Loucy (cell line): ENCODE measurements at regions not wholly inside any gene's neighbourhood (a gene's known extent, or its start where the extent isn't known, plus 50 kb on each side); places are given as distances from the start of the nearest gene placed in this dataset.
A peak's percentile ranks its signal among the peaks of the same experiment; 100 is the strongest.

ENCODE experiments used
- H2AFZ ChIP-seq: fragments of 200-600 bp; sonication (generic); 2 replicates; pipeline ENCODE4 v1.6.0; 2016; ENCODE audit warnings: antibody characterized with exemption, mild to moderate bottlenecking, low read length, moderate library complexity
- H3F3A ChIP-seq: fragments of 200-600 bp; 2 replicates; pipeline ENCODE4 v1.6.0; 2016; ENCODE audit warnings: antibody characterized with exemption, low read depth, mild to moderate bottlenecking
- H3K27me3 ChIP-seq: fragments of 200-600 bp; sonication (generic); 2 replicates; pipeline ENCODE4 v1.6.1; 2014; ENCODE audit warnings: low read length, mild to moderate bottlenecking; ENCODE audit not compliant: insufficient read depth, poor library complexity, severe bottlenecking
- H3K36me3 ChIP-seq: fragments of 200-600 bp; sonication (generic); 2 replicates; pipeline ENCODE4 v1.6.1; 2016; ENCODE audit warnings: low read length; ENCODE audit not compliant: insufficient read depth
- H3K4me1 ChIP-seq: fragments of 200-600 bp; sonication (generic); 2 replicates; pipeline ENCODE4 v1.5.1; 2014; ENCODE audit warnings: low read length, mild to moderate bottlenecking; ENCODE audit not compliant: insufficient read depth, poor library complexity, severe bottlenecking
- H3K4me2 ChIP-seq: fragments of 200-600 bp; sonication (generic); 2 replicates; pipeline ENCODE4 v1.6.0; 2014; ENCODE audit warnings: antibody characterized with exemption, low read length, low read depth, mild to moderate bottlenecking; ENCODE audit not compliant: poor library complexity, severe bottlenecking
- H3K4me3 ChIP-seq: fragments of 200-600 bp; sonication (generic); 2 replicates; pipeline ENCODE4 v1.5.1; 2014; ENCODE audit warnings: low read length, mild to moderate bottlenecking, mixed read lengths; ENCODE audit not compliant: poor library complexity, severe bottlenecking
- H3K79me2 ChIP-seq: fragments of 200-600 bp; sonication (generic); 2 replicates; pipeline ENCODE4 v1.6.1; 2014; ENCODE audit warnings: low read length; ENCODE audit not compliant: insufficient read depth
- H3K9ac ChIP-seq: fragments of 200-600 bp; sonication (generic); 2 replicates; pipeline ENCODE4 v1.6.0; 2014; ENCODE audit warnings: mild to moderate bottlenecking, low read depth, low read length, moderate library complexity; ENCODE audit not compliant: poor library complexity, severe bottlenecking
- H3K9me2 ChIP-seq: fragments of 200-600 bp; sonication (generic); replicated peaks from 2 replicates; pipeline ENCODE4 v1.6.1; 2016; ENCODE audit warnings: low read depth, low read length, mixed read lengths
- H3K9me3 ChIP-seq: fragments of 200-600 bp; sonication (generic); 2 replicates; pipeline ENCODE4 v1.6.1; 2014; ENCODE audit warnings: mild to moderate bottlenecking, antibody characterized with exemption, low read length, low read depth; ENCODE audit not compliant: insufficient read depth
- H4K20me1 ChIP-seq: fragments of 200-600 bp; sonication (generic); 2 replicates; pipeline ENCODE4 v1.6.0; 2014; ENCODE audit warnings: antibody characterized with exemption, low read length, mild to moderate bottlenecking; ENCODE audit not compliant: insufficient read depth, poor library complexity, severe bottlenecking
- CTCF ChIP-seq: fragments of 200-600 bp; sonication (generic); conservative IDR thresholded peaks from 2 replicates; pipeline ENCODE4 v1.5.1; 2014; ENCODE audit warnings: mild to moderate bottlenecking, antibody characterized with exemption, low read length
- EZH2phosphoT487 ChIP-seq: fragments of 200-600 bp; IDR thresholded peaks from 2 replicates; pipeline ENCODE4 v1.6.1; 2018; ENCODE audit warnings: antibody characterized with exemption, mild to moderate bottlenecking, moderate library complexity, borderline replicate concordance

- Histone ChIP-seq H3F3A (no peaks in the 10 kb centered on the region), H3K27me3 (no peaks in the 10 kb centered on the region), H3K79me2 (no peaks in the 10 kb centered on the region), H2AFZ (no peak overlapping the region), H3K4me1 (no peaks in the 10 kb centered on the region), H3K36me3 (no peaks in the 10 kb centered on the region), H4K20me1 (no peaks in the 10 kb centered on the region), H3K4me2 (no peak overlapping the region), H3K9me3 (no peaks in the 10 kb centered on the region), H3K9me2 (no peaks in the 10 kb centered on the region), H3K9ac (no peak overlapping the region), H3K4me3 (no peak overlapping the region)
- no peak for TF ChIP-seq EZH2phosphoT487
- TF ChIP-seq CTCF, result no peak
These were observed 285.2 kb upstream of the NEGR1 start for GRCh38 chr1:72567521-72567920.

- Histone ChIP-seq H3K4me2 (no peak overlapping the region), H2AFZ (no peak overlapping the region), H3K79me2 (no peaks in the 10 kb centered on the region), H3K27me3 (no peaks in the 10 kb centered on the region), H4K20me1 (no peaks in the 10 kb centered on the region), H3K9me3 (no peaks in the 10 kb centered on the region), H3K4me1 (no peaks in the 10 kb centered on the region), H3K36me3 (no peaks in the 10 kb centered on the region), H3F3A (no peaks in the 10 kb centered on the region), H3K4me3 (no peak overlapping the region), H3K9me2 (no peaks in the 10 kb centered on the region), H3K9ac (no peak overlapping the region)
- TF ChIP-seq CTCF (no peak), EZH2phosphoT487 (no peak)
These were observed 282.4 kb upstream of the NEGR1 start for GRCh38 chr1:72564749-72565148.

- Histone ChIP-seq H3K9me3 (no peaks in the 10 kb centered on the region), H3K4me3 (no peak overlapping the region), H3K9me2 (no peaks in the 10 kb centered on the region), H3F3A (no peaks in the 10 kb centered on the region), H3K79me2 (no peaks in the 10 kb centered on the region), H2AFZ (peak overlapping the region; percentile 82), H3K36me3 (no peaks in the 10 kb centered on the region), H4K20me1 (no peaks in the 10 kb centered on the region), H3K27me3 (no peaks in the 10 kb centered on the region), H3K4me1 (no peaks in the 10 kb centered on the region), H3K9ac (no peak overlapping the region), H3K4me2 (no peak overlapping the region)
- TF ChIP-seq EZH2phosphoT487, result no peak
- TF ChIP-seq CTCF, result peak; percentile 51
These were observed 275.2 kb upstream of the NEGR1 start for GRCh38 chr1:72557446-72558049.
